ENCODE measurements at regions not wholly inside any gene's neighbourhood (a gene's known extent, or its start where the extent isn't known, plus 50 kb on each side); places are given as distances from the start of the nearest gene placed in this dataset.

DNA sequence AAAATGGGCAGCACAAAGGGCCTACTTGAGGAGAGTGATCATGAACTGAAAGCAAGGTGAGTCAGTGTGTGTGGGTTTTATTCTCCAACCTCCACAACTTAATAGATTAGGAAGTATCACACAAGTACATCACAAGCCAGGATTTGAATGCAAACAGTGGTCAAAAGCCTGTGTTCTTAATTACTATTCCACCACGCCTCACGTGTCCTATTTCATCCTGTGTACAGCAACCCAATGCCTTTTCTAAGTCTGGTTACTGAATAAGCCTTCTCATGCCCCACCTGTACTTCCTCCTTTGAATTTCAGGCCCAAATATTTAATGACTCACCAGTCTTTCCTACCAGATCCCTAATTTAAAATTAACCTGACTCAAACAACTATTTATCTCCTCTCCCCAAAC, 755.7 kb upstream of the SLC8A1 start:
- TF ChIP-seq, protein P1, sequence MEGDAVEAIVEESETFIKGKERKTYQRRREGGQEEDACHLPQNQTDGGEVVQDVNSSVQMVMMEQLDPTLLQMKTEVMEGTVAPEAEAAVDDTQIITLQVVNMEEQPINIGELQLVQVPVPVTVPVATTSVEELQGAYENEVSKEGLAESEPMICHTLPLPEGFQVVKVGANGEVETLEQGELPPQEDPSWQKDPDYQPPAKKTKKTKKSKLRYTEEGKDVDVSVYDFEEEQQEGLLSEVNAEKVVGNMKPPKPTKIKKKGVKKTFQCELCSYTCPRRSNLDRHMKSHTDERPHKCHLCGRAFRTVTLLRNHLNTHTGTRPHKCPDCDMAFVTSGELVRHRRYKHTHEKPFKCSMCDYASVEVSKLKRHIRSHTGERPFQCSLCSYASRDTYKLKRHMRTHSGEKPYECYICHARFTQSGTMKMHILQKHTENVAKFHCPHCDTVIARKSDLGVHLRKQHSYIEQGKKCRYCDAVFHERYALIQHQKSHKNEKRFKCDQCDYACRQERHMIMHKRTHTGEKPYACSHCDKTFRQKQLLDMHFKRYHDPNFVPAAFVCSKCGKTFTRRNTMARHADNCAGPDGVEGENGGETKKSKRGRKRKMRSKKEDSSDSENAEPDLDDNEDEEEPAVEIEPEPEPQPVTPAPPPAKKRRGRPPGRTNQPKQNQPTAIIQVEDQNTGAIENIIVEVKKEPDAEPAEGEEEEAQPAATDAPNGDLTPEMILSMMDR (conservative IDR thresholded peaks at IDR 0.05 in 1 of 2, IDR thresholded peaks at IDR 0.05 in 1 of 2; ENCODE audit: low read depth in 1 of 2, low read length in 2 of 2) = no peak
- no peak for TF ChIP-seq EZH2 (IDR thresholded peaks at IDR 0.05; ENCODE audit: low read length, missing control alignments)

Data from fibroblast of lung (primary cell).